OCI-M2 (cell line): ENCODE measurements at regions not wholly inside any gene's neighbourhood (a gene's known extent, or its start where the extent isn't known, plus 50 kb on each side); places are given as distances from the start of the nearest gene placed in this dataset.
"Not testable (repeated sequence)": the region's sequence is repeated elsewhere in the genome, so short reads cannot be mapped to it uniquely, and the experiment has no call there.

Source experiments
- DNase-seq: peaks from one replicate; lab custom pipeline; 2025; ENCODE audit not compliant: unreplicated experiment; lab: John Stamatoyannopoulos, UW

GRCh38 chr6:58073263-58073662, 755.8 kb downstream of the PRIM2 start:
- no peak for DNase-seq

- DNase-seq: not testable (repeated sequence)
Measured at GRCh38 chr6:58090067-58090466, 772.6 kb downstream of the PRIM2 start.

GRCh38 chr6:58097251-58097650, 779.8 kb downstream of the PRIM2 start:
- DNase-seq: not testable (repeated sequence)

GRCh38 chr6:58113960-58114359, 796.5 kb downstream of the PRIM2 start:
- DNase-seq: no peak

- DNase-seq: not testable (repeated sequence)
Measured at GRCh38 chr6:58117162-58117561, 799.7 kb downstream of the PRIM2 start.

GRCh38 chr6:58121616-58122015, 804.2 kb downstream of the PRIM2 start:
- not testable (repeated sequence) for DNase-seq

- DNase-seq: not testable (repeated sequence)
Measured at GRCh38 chr6:58123770-58124169, 806.3 kb downstream of the PRIM2 start.

GRCh38 chr6:58128549-58128948, 811.1 kb downstream of the PRIM2 start:
- not testable (repeated sequence) for DNase-seq

GRCh38 chr6:58129098-58129497, 811.7 kb downstream of the PRIM2 start:
- not testable (repeated sequence) for DNase-seq

GRCh38 chr6:58139746-58140145, 822.3 kb downstream of the PRIM2 start:
- DNase-seq: not testable (repeated sequence)

- not testable (repeated sequence) for DNase-seq
Measured at GRCh38 chr6:58171025-58171424, 853.6 kb downstream of the PRIM2 start.

- not testable (repeated sequence) for DNase-seq
Measured at GRCh38 chr6:58181557-58182065, 864.2 kb downstream of the PRIM2 start.

- DNase-seq: not testable (repeated sequence)
Measured at GRCh38 chr6:58185300-58185699, 867.9 kb downstream of the PRIM2 start.

GRCh38 chr6:58193209-58193608, 875.8 kb downstream of the PRIM2 start:
- not testable (repeated sequence) for DNase-seq

- no peak for DNase-seq
Measured at GRCh38 chr6:58198301-58198700, 880.9 kb downstream of the PRIM2 start.

GRCh38 chr6:58237124-58237523, 919.7 kb downstream of the PRIM2 start:
- not testable (repeated sequence) for DNase-seq

- peak; percentile 26 for DNase-seq
Measured at GRCh38 chr6:58238421-58238820, 921.0 kb downstream of the PRIM2 start.

GRCh38 chr6:58257625-58258024, 940.2 kb downstream of the PRIM2 start:
- not testable (repeated sequence) for DNase-seq

GRCh38 chr6:58290177-58290576, 972.7 kb downstream of the PRIM2 start:
- DNase-seq: no peak

- not testable (repeated sequence) for DNase-seq
Measured at GRCh38 chr6:58291319-58291718, 973.9 kb downstream of the PRIM2 start.

- DNase-seq: not testable (repeated sequence)
Measured at GRCh38 chr6:58307901-58308300, 990.5 kb downstream of the PRIM2 start.

- not testable (repeated sequence) for DNase-seq
Measured at GRCh38 chr6:58332108-58332507, 1014.7 kb downstream of the PRIM2 start.

- not testable (repeated sequence) for DNase-seq
Measured at GRCh38 chr6:58342287-58342686, 1024.9 kb downstream of the PRIM2 start.
